SK-N-SH treated with all-trans-retinoic acid at 6 μM for 48 hours (cell line): ENCODE measurements at regions not wholly inside any gene's neighbourhood (a gene's known extent, or its start where the extent isn't known, plus 50 kb on each side); places are given as distances from the start of the nearest gene placed in this dataset.
A peak's percentile ranks its signal among the peaks of the same experiment; 100 is the strongest.
"Not testable (repeated sequence)": the region's sequence is repeated elsewhere in the genome, so short reads cannot be mapped to it uniquely, and the experiment has no call there.

Experiments
- ATAC-seq: fragments of 200-7000 bp; cut with Tn5 transposase; 3 replicates; pipeline ENCODE4 v1.9.1; 2020; ENCODE audit warnings: mild to moderate bottlenecking, moderate library complexity
- ARNTL ChIP-seq: fragments of 450-650 bp; formaldehyde crosslinking; IDR thresholded peaks from 2 replicates; pipeline ENCODE4 v1.5.0; 2020; ENCODE audit warnings: low read depth, mild to moderate bottlenecking, moderate library complexity, borderline replicate concordance
- BACH2 ChIP-seq: fragments of 250-450 bp; sonication (Bioruptor Pico); IDR thresholded peaks from 2 replicates; pipeline ENCODE4 v1.9.0; 2021; ENCODE audit warnings: mild to moderate bottlenecking, borderline replicate concordance
- CSDC2 ChIP-seq: fragments of 250-450 bp; sonication (Bioruptor Pico); IDR thresholded peaks from 2 replicates; pipeline ENCODE4 v1.5.0; 2020; ENCODE audit warnings: mild to moderate bottlenecking, moderate library complexity
- ESRRG ChIP-seq: fragments of 250-450 bp; sonication (Bioruptor Pico); IDR thresholded peaks from 2 replicates; pipeline ENCODE4 v1.6.1; 2021; ENCODE audit warnings: mild to moderate bottlenecking
- GLIS3 ChIP-seq: fragments of 250-450 bp; sonication (Bioruptor Pico); IDR thresholded peaks from 2 replicates; pipeline ENCODE4 v1.5.0; 2020; ENCODE audit warnings: mild to moderate bottlenecking, moderate library complexity
- ISL1 ChIP-seq: fragments of 250-450 bp; sonication (Bioruptor Pico); IDR thresholded peaks from 2 replicates; pipeline ENCODE4 v2.1.2; 2022; ENCODE audit warnings: mild to moderate bottlenecking, moderate library complexity
- OSR1 ChIP-seq: fragments of 250-450 bp; sonication (Bioruptor Pico); IDR thresholded peaks from 2 replicates; pipeline ENCODE4 v1.8.0; 2022; ENCODE audit warnings: moderate library complexity, mild to moderate bottlenecking, inconsistent platforms
- PPARA ChIP-seq: fragments of 250-450 bp; sonication (Bioruptor Pico); IDR thresholded peaks from 2 replicates; pipeline ENCODE4 v1.5.0; 2020; ENCODE audit warnings: mild to moderate bottlenecking, borderline replicate concordance
- RARB ChIP-seq: fragments of 250-450 bp; sonication (Bioruptor Pico); IDR thresholded peaks from 2 replicates; pipeline ENCODE4 v1.8.0; 2021; ENCODE audit warnings: mild to moderate bottlenecking, moderate library complexity
- SNAI2 ChIP-seq: fragments of 250-450 bp; sonication (Bioruptor Pico); IDR thresholded peaks from 2 replicates; pipeline ENCODE4 v1.5.0; 2020; ENCODE audit warnings: mild to moderate bottlenecking, moderate library complexity
- TOX ChIP-seq: fragments of 250-450 bp; sonication (Bioruptor Pico); IDR thresholded peaks from 2 replicates; pipeline ENCODE4 v1.8.0; 2021; ENCODE audit warnings: mild to moderate bottlenecking, moderate library complexity, borderline replicate concordance
- ZC3H10 ChIP-seq: fragments of 250-450 bp; sonication (Bioruptor Pico); IDR thresholded peaks from 2 replicates; pipeline ENCODE4 v1.5.1; 2021; ENCODE audit warnings: mild to moderate bottlenecking, moderate library complexity
- ZFP3 ChIP-seq: fragments of 250-450 bp; sonication (Bioruptor Pico); IDR thresholded peaks from 2 replicates; pipeline ENCODE4 v1.5.0; 2020; ENCODE audit warnings: mild to moderate bottlenecking, moderate library complexity
- ZFP30 ChIP-seq: fragments of 450-650 bp; formaldehyde crosslinking; IDR thresholded peaks from 2 replicates; pipeline ENCODE4 v1.5.0; 2022; ENCODE audit warnings: mild to moderate bottlenecking, moderate library complexity
- ZNF70 ChIP-seq: fragments of 450-650 bp; formaldehyde crosslinking; IDR thresholded peaks from 2 replicates; pipeline ENCODE4 v1.5.0; 2020; ENCODE audit warnings: mild to moderate bottlenecking, moderate library complexity
- ZNF8 ChIP-seq: fragments of 450-650 bp; formaldehyde crosslinking; IDR thresholded peaks from 2 replicates; pipeline ENCODE4 v1.5.0; 2020; ENCODE audit warnings: mild to moderate bottlenecking, moderate library complexity
- TF ChIP-seq, protein P1 (sequence below): fragments of 250-450 bp; sonication (Bioruptor Pico); IDR thresholded peaks from 2 replicates; pipeline ENCODE4 v1.8.0; 2021; ENCODE audit warnings: low read depth, mild to moderate bottlenecking, moderate library complexity, borderline replicate concordance
- TF ChIP-seq, protein P2 (sequence below): fragments of 250-450 bp; sonication (Bioruptor Pico); IDR thresholded peaks from 2 replicates; pipeline ENCODE4 v1.8.0; 2020; ENCODE audit warnings: mild to moderate bottlenecking, moderate library complexity, borderline replicate concordance
- TF ChIP-seq, protein P3 (sequence below): fragments of 250-450 bp; sonication (Bioruptor Pico); IDR thresholded peaks from 2 replicates; pipeline ENCODE4 v1.5.0; 2020; ENCODE audit warnings: mild to moderate bottlenecking, moderate library complexity
- TF ChIP-seq, protein P4 (sequence below): fragments of 250-450 bp; sonication (Bioruptor Pico); IDR thresholded peaks from 2 replicates; pipeline ENCODE4 v1.5.1; 2021; ENCODE audit warnings: mild to moderate bottlenecking, moderate library complexity

DNA sequence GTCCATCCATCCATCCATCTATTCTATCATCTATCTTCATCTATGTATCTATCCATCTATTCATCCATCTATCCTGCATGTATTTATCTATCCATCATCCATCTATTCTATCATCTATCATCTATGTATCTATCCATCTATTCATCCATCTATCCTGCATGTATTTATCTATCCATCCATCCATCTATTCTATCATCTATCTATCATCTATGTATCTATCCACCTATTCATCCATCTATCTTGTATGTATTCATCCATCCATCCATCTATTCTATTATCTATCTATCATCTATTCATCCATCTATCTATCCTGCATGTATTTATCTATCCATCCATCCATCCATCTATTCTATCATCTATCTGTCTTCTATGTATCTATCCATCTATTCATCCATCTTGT is 65.9 kb upstream of the PPP2R3B start:
- no peak for ATAC-seq
- no peak for TF ChIP-seq ZFP30 (CRISPR knock-in tag)
- TF ChIP-seq, all 23 proteins: peak for 0

DNA sequence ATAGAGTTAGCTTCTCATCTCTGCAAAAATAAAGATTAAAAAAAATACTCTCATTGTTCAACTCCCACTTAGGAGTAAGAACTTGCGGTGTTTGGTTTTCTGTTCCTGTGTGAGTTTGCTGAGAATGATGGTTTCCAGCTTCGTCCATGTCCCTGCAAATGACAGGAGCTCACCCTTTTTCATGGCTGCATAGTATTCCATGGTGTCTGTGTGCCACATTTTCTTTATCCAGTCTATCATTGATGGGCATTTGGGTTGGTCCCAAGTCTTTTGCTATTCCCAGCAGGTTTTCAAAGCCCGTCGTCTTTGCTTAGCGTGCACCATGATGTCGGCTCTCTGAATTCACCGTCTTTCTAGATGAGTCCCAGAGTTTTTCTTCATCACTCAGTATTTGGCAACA is 67.8 kb upstream of the PPP2R3B start:
- not testable (repeated sequence) for ATAC-seq

DNA sequence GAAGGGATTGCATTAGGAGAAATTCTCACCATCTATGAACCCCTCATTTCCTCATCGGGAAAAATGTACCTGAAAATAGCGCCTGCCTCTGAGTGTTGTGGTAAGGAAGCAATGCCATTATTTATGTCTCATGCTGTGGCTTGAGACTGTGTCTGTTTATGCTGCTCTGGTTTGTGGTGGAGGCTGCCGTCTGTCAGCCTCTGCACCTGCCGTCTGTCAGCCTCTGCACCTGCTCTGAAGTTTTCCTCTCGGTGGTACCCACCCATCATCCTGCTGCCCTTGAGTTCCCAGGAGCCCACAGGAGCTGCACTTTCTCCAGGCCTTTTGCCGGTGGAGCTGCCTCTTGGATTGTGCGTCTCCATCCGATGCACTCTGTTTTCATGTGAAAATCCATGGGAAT is 68.5 kb upstream of the PPP2R3B start:
- TF ChIP-seq ZNF8 (CRISPR knock-in tag) (no peak), ESRRG (no peak), BACH2 (CRISPR knock-in tag) (no peak), ISL1 (CRISPR knock-in tag) (no peak), TOX (no peak), CSDC2 (CRISPR knock-in tag) (no peak), OSR1 (CRISPR knock-in tag) (no peak), ARNTL (CRISPR knock-in tag) (no peak), ZFP3 (CRISPR knock-in tag) (no peak)
- TF ChIP-seq, protein P1, sequence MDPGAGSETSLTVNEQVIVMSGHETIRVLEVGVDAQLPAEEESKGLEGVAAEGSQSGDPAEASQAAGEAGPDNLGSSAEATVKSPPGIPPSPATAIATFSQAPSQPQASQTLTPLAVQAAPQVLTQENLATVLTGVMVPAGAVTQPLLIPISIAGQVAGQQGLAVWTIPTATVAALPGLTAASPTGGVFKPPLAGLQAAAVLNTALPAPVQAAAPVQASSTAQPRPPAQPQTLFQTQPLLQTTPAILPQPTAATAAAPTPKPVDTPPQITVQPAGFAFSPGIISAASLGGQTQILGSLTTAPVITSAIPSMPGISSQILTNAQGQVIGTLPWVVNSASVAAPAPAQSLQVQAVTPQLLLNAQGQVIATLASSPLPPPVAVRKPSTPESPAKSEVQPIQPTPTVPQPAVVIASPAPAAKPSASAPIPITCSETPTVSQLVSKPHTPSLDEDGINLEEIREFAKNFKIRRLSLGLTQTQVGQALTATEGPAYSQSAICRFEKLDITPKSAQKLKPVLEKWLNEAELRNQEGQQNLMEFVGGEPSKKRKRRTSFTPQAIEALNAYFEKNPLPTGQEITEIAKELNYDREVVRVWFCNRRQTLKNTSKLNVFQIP: no peak
- no peak for ATAC-seq

DNA sequence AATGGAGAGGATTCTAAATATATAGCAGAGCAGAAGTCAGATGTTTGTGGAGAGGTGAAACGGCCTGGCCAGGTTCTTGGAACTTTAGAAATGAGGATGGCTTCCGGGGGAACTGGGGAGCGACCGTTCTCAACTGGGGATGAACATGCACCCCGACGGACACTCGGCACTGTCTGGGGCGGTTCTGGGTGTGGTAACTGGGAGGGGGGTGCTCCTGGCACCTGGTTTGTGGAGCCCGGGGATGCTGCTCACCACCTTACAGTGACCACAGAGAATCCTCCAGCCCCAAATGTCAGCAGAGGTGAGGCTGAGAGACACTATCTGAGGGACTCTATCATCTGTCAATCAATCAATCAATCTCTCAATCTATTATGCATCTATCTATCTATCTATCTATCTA is 69.0 kb upstream of the PPP2R3B start:
- ATAC-seq: peak; percentile 38; the same call in 1 of the 3 replicates
- TF ChIP-seq, protein P2, sequence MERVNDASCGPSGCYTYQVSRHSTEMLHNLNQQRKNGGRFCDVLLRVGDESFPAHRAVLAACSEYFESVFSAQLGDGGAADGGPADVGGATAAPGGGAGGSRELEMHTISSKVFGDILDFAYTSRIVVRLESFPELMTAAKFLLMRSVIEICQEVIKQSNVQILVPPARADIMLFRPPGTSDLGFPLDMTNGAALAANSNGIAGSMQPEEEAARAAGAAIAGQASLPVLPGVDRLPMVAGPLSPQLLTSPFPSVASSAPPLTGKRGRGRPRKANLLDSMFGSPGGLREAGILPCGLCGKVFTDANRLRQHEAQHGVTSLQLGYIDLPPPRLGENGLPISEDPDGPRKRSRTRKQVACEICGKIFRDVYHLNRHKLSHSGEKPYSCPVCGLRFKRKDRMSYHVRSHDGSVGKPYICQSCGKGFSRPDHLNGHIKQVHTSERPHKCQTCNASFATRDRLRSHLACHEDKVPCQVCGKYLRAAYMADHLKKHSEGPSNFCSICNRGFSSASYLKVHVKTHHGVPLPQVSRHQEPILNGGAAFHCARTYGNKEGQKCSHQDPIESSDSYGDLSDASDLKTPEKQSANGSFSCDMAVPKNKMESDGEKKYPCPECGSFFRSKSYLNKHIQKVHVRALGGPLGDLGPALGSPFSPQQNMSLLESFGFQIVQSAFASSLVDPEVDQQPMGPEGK (CRISPR knock-in tag): no peak
- TF ChIP-seq ZFP3 (CRISPR knock-in tag): no peak
- TF ChIP-seq ZNF8 (CRISPR knock-in tag): no peak
- no peak for TF ChIP-seq SNAI2 (CRISPR knock-in tag)
- no peak for TF ChIP-seq CSDC2 (CRISPR knock-in tag)
- no peak for TF ChIP-seq TOX
- no peak for TF ChIP-seq BACH2 (CRISPR knock-in tag)
- no peak for TF ChIP-seq ZC3H10 (CRISPR knock-in tag)
- TF ChIP-seq ZFP30 (CRISPR knock-in tag): no peak
- TF ChIP-seq, protein P3, sequence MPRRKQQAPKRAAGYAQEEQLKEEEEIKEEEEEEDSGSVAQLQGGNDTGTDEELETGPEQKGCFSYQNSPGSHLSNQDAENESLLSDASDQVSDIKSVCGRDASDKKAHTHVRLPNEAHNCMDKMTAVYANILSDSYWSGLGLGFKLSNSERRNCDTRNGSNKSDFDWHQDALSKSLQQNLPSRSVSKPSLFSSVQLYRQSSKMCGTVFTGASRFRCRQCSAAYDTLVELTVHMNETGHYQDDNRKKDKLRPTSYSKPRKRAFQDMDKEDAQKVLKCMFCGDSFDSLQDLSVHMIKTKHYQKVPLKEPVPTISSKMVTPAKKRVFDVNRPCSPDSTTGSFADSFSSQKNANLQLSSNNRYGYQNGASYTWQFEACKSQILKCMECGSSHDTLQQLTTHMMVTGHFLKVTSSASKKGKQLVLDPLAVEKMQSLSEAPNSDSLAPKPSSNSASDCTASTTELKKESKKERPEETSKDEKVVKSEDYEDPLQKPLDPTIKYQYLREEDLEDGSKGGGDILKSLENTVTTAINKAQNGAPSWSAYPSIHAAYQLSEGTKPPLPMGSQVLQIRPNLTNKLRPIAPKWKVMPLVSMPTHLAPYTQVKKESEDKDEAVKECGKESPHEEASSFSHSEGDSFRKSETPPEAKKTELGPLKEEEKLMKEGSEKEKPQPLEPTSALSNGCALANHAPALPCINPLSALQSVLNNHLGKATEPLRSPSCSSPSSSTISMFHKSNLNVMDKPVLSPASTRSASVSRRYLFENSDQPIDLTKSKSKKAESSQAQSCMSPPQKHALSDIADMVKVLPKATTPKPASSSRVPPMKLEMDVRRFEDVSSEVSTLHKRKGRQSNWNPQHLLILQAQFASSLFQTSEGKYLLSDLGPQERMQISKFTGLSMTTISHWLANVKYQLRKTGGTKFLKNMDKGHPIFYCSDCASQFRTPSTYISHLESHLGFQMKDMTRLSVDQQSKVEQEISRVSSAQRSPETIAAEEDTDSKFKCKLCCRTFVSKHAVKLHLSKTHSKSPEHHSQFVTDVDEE (CRISPR knock-in tag): no peak
- no peak for TF ChIP-seq GLIS3 (CRISPR knock-in tag)
- no peak for TF ChIP-seq RARB (CRISPR knock-in tag)
- TF ChIP-seq PPARA (CRISPR knock-in tag): no peak
- no peak for TF ChIP-seq ARNTL (CRISPR knock-in tag)
- no peak for TF ChIP-seq ISL1 (CRISPR knock-in tag)
- TF ChIP-seq ZNF70 (CRISPR knock-in tag): no peak
- TF ChIP-seq, protein P1: no peak
- TF ChIP-seq OSR1 (CRISPR knock-in tag): no peak
- TF ChIP-seq, protein P4, sequence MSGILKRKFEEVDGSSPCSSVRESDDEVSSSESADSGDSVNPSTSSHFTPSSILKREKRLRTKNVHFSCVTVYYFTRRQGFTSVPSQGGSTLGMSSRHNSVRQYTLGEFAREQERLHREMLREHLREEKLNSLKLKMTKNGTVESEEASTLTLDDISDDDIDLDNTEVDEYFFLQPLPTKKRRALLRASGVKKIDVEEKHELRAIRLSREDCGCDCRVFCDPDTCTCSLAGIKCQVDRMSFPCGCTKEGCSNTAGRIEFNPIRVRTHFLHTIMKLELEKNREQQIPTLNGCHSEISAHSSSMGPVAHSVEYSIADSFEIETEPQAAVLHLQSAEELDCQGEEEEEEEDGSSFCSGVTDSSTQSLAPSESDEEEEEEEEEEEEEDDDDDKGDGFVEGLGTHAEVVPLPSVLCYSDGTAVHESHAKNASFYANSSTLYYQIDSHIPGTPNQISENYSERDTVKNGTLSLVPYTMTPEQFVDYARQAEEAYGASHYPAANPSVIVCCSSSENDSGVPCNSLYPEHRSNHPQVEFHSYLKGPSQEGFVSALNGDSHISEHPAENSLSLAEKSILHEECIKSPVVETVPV (CRISPR knock-in tag): no peak
